Neuronal stem cell (in vitro differentiated cells): ENCODE measurements at regions not wholly inside any gene's neighbourhood (a gene's known extent, or its start where the extent isn't known, plus 50 kb on each side); places are given as distances from the start of the nearest gene placed in this dataset.

ENCODE experiments used
- DNase-seq: peaks from one replicate; pipeline ENCODE4 v3.0.0-alpha.2; 2013; ENCODE audit warnings: low spot score
- H2AFZ ChIP-seq: one replicate; pipeline ENCODE4 v1.6.1; 2013; ENCODE audit warnings: mild to moderate bottlenecking, low read length, inconsistent platforms
- H2AK5ac ChIP-seq: 2 replicates; pipeline ENCODE4 v1.6.1; 2013; ENCODE audit warnings: low read depth, mild to moderate bottlenecking, inconsistent platforms, low read length, moderate library complexity, mixed read lengths
- H2BK120ac ChIP-seq: 2 replicates; pipeline ENCODE4 v1.6.1; 2013; ENCODE audit warnings: low read depth, mild to moderate bottlenecking, inconsistent platforms, low read length, moderate library complexity, mixed read lengths
- H2BK12ac ChIP-seq: one replicate; pipeline ENCODE4 v1.6.1; 2013; ENCODE audit warnings: low read length, inconsistent platforms
- H2BK15ac ChIP-seq: 2 replicates; pipeline ENCODE4 v1.6.1; 2013; ENCODE audit warnings: mild to moderate bottlenecking, low read length, inconsistent platforms, mixed read lengths
- H2BK5ac ChIP-seq: one replicate; pipeline ENCODE4 v1.6.1; 2013; ENCODE audit warnings: inconsistent platforms, mild to moderate bottlenecking, low read length, moderate library complexity
- H3K14ac ChIP-seq: one replicate; pipeline ENCODE4 v1.6.1; 2013; ENCODE audit warnings: low read length, inconsistent platforms
- H3K18ac ChIP-seq: 2 replicates; pipeline ENCODE4 v1.6.1; 2013; ENCODE audit warnings: low read length, inconsistent platforms
- H3K23ac ChIP-seq: 2 replicates; pipeline ENCODE4 v1.6.1; 2013; ENCODE audit warnings: low read depth, mild to moderate bottlenecking, mixed read lengths, low read length, inconsistent platforms; ENCODE audit not compliant: poor library complexity
- H3K27ac ChIP-seq: replicated peaks from 3 replicates; pipeline ENCODE4 v1.5.1; 2013; ENCODE audit warnings: low read length, inconsistent platforms
- H3K27me3 ChIP-seq, 3 experiments: 2 replicates each; pipeline ENCODE4 v1.6.1; 2013; ENCODE audit warnings: low read length in 3 of 3, mild to moderate bottlenecking in 2 of 3, inconsistent platforms in 1 of 3, low read depth in 1 of 3, mixed read lengths in 1 of 3, moderate library complexity in 1 of 3; ENCODE audit not compliant: control insufficient read depth in 3 of 3, insufficient read depth in 3 of 3
- H3K36me3 ChIP-seq, 2 donors: replicated peaks in 1 of 2; 2 replicates each; pipeline ENCODE4 v1.6.1; 2013; ENCODE audit warnings: low read length in 2 of 2; ENCODE audit not compliant: control insufficient read depth in 2 of 2, insufficient read depth in 2 of 2
- H3K4ac ChIP-seq: 2 replicates; pipeline ENCODE4 v1.6.1; 2013; ENCODE audit warnings: inconsistent platforms, mild to moderate bottlenecking, low read length, moderate library complexity
- H3K4me1 ChIP-seq, 2 donors: 1 replicate in 1 of 2; 2 replicates in 1 of 2; pipeline ENCODE4 v1.6.1; 2013; ENCODE audit warnings: low read length in 2 of 2, low read depth in 1 of 2; ENCODE audit not compliant: control insufficient read depth in 2 of 2, insufficient read depth in 1 of 2
- H3K4me2 ChIP-seq: one replicate; pipeline ENCODE4 v1.6.1; 2013; ENCODE audit warnings: mild to moderate bottlenecking, low read length, inconsistent platforms; ENCODE audit not compliant: insufficient read depth, poor library complexity, severe bottlenecking
- H3K4me3 ChIP-seq, 2 donors: 2 replicates each; pipeline ENCODE4 v1.5.1; 2013; ENCODE audit warnings: low read length in 2 of 2, mild to moderate bottlenecking in 2 of 2, inconsistent platforms in 1 of 2, moderate library complexity in 1 of 2
- H3K79me1 ChIP-seq: one replicate; pipeline ENCODE4 v1.6.1; 2013; ENCODE audit warnings: low read depth, mild to moderate bottlenecking, inconsistent platforms, low read length, moderate library complexity
- H3K9ac ChIP-seq: one replicate; pipeline ENCODE4 v1.6.1; 2013; ENCODE audit warnings: mild to moderate bottlenecking, low read depth, low read length, inconsistent platforms; ENCODE audit not compliant: poor library complexity
- H3K9me3 ChIP-seq, 2 donors: replicated peaks in 1 of 2; 2 replicates each; pipeline versions ENCODE3 to v1.6.1; 2013; ENCODE audit warnings: low read length in 2 of 2, mild to moderate bottlenecking in 2 of 2, inconsistent platforms in 1 of 2, low read depth in 1 of 2, mixed read lengths in 1 of 2, moderate library complexity in 1 of 2; ENCODE audit not compliant: control insufficient read depth in 2 of 2, insufficient read depth in 1 of 2
- H4K8ac ChIP-seq: one replicate; pipeline ENCODE4 v1.6.1; 2013; ENCODE audit warnings: low read depth, mild to moderate bottlenecking, inconsistent platforms, low read length, moderate library complexity
- H4K91ac ChIP-seq: one replicate; pipeline ENCODE4 v1.6.1; 2013; ENCODE audit warnings: low read length, low read depth, mild to moderate bottlenecking, inconsistent platforms; ENCODE audit not compliant: poor library complexity
- WGBS, 2 donors: extraction: QIAGEN DNeasy Blood & Tissue Kit; methylation state at CpG; one replicate each; pipeline ENCODE4 v1.1.7; 2013; ENCODE audit warnings: missing lambda C conversion rate in 2 of 2, mixed read lengths in 1 of 2; ENCODE audit not compliant: insufficient read length in 2 of 2, insufficient replicate concordance in 1 of 2; ENCODE audit errors: extremely low coverage in 2 of 2; 5-methylcytosine and 5-hydroxymethylcytosine counted together

DNA sequence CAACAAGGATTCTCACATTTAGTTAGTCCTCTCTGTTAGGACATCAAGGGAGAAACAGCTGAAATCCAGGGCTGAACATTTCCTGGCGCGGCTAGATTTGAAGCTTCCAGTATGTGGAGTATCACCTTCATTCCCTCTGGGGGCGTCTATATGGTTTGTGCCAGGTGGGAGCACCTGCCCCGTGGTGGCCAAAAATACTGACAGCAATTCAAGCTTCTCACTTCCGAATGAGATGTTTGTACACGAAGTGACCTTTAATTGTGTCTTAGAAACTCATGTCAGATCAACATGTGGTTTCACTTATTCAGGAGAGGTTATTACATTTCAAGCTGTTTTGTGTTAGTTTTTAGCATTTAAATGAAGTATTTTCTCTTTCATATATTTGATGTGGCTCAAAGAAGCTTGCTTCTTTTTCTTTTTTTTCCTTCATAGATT, 67.3 kb upstream of the ZNF217 start:
- Histone ChIP-seq H3K36me3 (no peaks in the 10 kb centered on the region), H3K4me1 (peaks cover 8 to 11% of the 10 kb centered on the region in 2 donors), H3K18ac (no peak overlapping the region), H3K9ac (no peak overlapping the region), H3K27ac (peak overlapping the region; percentile 24), H3K27me3 (no peaks in the 10 kb centered on the region), H2BK5ac (no peak overlapping the region), H3K9me3 (no peaks in the 10 kb centered on the region), H3K23ac (no peak overlapping the region), H4K91ac (no peak overlapping the region), H3K4me2 (no peak overlapping the region), H2BK15ac (no peak overlapping the region), H2BK120ac (no peak overlapping the region), H3K79me1 (no peaks in the 10 kb centered on the region), H2AK5ac (no peak overlapping the region), H4K8ac (no peak overlapping the region), H3K4ac (no peak overlapping the region), H2AFZ (peak overlapping the region; percentile 77), H3K14ac (no peak overlapping the region), H3K4me3 (no peak overlapping the region), H2BK12ac (no peak overlapping the region)
- no peak for DNase-seq
- WGBS, 2 donors, result no CpG with 5 or more reads among the region's 6 CpGs

- Histone ChIP-seq H3K4me3 (no peak overlapping the region), H2BK5ac (no peak overlapping the region), H3K4me2 (peak overlapping the region; percentile 62), H3K27ac (peak overlapping the region; percentile 24), H3K4me1 (peaks cover 8 to 11% of the 10 kb centered on the region in 2 donors), H2AK5ac (no peak overlapping the region), H3K79me1 (no peaks in the 10 kb centered on the region), H3K36me3 (no peaks in the 10 kb centered on the region), H3K9me3 (no peaks in the 10 kb centered on the region), H3K4ac (no peak overlapping the region), H3K27me3 (no peaks in the 10 kb centered on the region), H2BK120ac (peak overlapping the region; percentile 96), H3K23ac (no peak overlapping the region), H2BK15ac (peak overlapping the region; percentile 96), H3K14ac (peak overlapping the region; percentile 97), H3K18ac (peak overlapping the region; percentile 99), H3K9ac (peak overlapping the region; percentile 70), H4K91ac (no peak overlapping the region), H2BK12ac (peak overlapping the region; percentile 99), H4K8ac (peak overlapping the region; percentile 100), H2AFZ (peak overlapping the region; percentile 77)
- no peak for DNase-seq
- no CpG with 5 or more reads among the region's 38 CpGs for WGBS, 2 donors
Measured at GRCh38 chr20:53660078-53660909, 66.7 kb upstream of the ZNF217 start.

GRCh38 chr20:53658973-53659372, 65.3 kb upstream of the ZNF217 start:
- Histone ChIP-seq H2BK5ac (no peak overlapping the region), H3K14ac (no peak overlapping the region), H3K4me1 (peaks cover 8 to 11% of the 10 kb centered on the region in 2 donors), H4K8ac (no peak overlapping the region), H2BK12ac (no peak overlapping the region), H3K4me3 (no peak overlapping the region), H3K36me3 (no peaks in the 10 kb centered on the region), H2AFZ (no peak overlapping the region), H3K23ac (no peak overlapping the region), H3K9ac (no peak overlapping the region), H2BK120ac (no peak overlapping the region), H2AK5ac (no peak overlapping the region), H3K18ac (no peak overlapping the region), H3K79me1 (no peaks in the 10 kb centered on the region), H3K4ac (no peak overlapping the region), H2BK15ac (peak overlapping the region; percentile 24), H3K27me3 (no peaks in the 10 kb centered on the region), H4K91ac (no peak overlapping the region), H3K9me3 (no peaks in the 10 kb centered on the region), H3K27ac (no peak overlapping the region), H3K4me2 (no peak overlapping the region)
- no peak for DNase-seq
- no CpG with 5 or more reads among the region's 11 CpGs for WGBS, 2 donors

DNA sequence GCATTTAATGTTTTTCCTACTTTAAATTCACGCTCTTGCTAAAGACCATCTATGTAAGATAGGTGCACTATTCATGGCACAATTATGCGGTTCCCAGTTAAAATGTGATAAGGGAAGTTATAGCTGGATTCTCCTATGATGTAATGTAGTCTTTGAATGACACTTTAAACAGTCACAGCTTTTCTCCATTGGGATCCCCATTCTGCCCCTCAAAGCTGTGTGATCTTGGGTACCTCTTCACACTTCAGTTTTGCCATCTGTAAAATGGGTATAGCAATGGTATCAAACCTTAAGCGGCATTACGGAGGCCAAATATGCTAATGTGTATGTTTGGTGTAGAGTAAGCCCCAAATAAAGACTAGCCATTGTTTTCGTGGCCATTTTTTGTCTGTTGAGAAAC, 64.7 kb upstream of the ZNF217 start:
- whole genome bisulfite sequencing, 2 donors, result no CpG with 5 or more reads among the region's 5 CpGs
- Histone ChIP-seq H3K79me1 (no peaks in the 10 kb centered on the region), H3K9ac (no peak overlapping the region), H3K4me1 (peaks cover 8 to 11% of the 10 kb centered on the region in 2 donors), H2BK12ac (no peak overlapping the region), H3K36me3 (no peaks in the 10 kb centered on the region), H4K91ac (no peak overlapping the region), H2AK5ac (no peak overlapping the region), H3K4me3 (no peak overlapping the region), H3K9me3 (no peaks in the 10 kb centered on the region), H2BK5ac (no peak overlapping the region), H3K27ac (no peak overlapping the region), H2BK15ac (no peak overlapping the region), H2BK120ac (no peak overlapping the region), H3K23ac (no peak overlapping the region), H2AFZ (no peak overlapping the region), H4K8ac (no peak overlapping the region), H3K4ac (no peak overlapping the region), H3K4me2 (no peak overlapping the region), H3K27me3 (no peaks in the 10 kb centered on the region), H3K14ac (no peak overlapping the region), H3K18ac (no peak overlapping the region)
- DNase-seq, result no peak
